ENCODE measurements at regions not wholly inside any gene's neighbourhood (a gene's known extent, or its start where the extent isn't known, plus 50 kb on each side); places are given as distances from the start of the nearest gene placed in this dataset.
"Not testable (repeated sequence)": the region's sequence is repeated elsewhere in the genome, so short reads cannot be mapped to it uniquely, and the experiment has no call there.

DNA sequence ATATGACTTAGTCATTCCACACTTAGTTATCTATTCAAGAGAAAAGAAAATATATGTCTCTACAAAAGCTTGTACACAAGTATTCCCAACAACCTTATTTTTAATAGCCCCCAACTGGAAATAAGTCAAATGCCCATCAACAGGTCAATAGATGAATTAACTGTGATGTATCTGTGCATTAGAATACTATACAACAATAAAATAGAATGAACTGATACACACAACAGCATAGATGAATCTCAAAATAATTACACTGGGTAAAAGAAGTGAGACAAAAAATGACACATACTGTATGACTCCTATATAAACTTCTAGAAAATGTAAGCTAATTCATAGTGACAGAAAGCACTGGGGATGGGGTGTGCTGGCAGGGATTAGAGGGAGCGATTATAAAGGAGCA is 354.1 kb upstream of the DIPK2B start:
- H3K4me3 ChIP-seq = no peak overlapping the region
- H3K36me3 ChIP-seq = no peaks in the 10 kb centered on the region
- 93 to 94% methylated on average over 1 of the region's 1 CpG for WGBS, 2 donors
- H3K27me3 ChIP-seq = no peaks in the 10 kb centered on the region
- no peak for ATAC-seq (ENCODE audit: low FRiP score in 2 of 2)
- H3K9me3 ChIP-seq = no peaks in the 10 kb centered on the region
- no peaks in the 10 kb centered on the region for H3K4me1 ChIP-seq
- TF ChIP-seq POLR2A (IDR thresholded peaks at IDR 0.05) = no peak
- no peak overlapping the region for H3K27ac ChIP-seq
- no peak for DNase-seq

DNA sequence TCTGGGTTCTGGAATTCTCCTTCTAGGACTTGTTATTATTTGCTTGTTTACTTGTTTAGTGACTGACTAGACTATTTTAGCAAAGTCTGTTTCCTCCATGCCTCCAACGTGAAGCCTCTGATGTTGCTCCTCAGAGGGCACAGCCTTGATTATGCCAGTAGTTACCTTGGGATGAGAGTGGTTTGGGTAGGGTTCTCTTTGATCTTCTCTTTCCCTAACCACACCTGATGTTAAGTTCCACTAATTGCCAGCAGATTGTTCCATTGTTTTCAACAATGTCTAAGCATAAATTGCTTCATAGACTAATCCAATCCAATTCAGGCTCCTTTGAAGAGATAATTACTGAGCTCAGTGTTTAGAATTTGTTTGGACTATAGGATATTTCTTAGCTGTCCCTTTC is 352.7 kb upstream of the DIPK2B start:
- Histone ChIP-seq H3K27ac (no peak overlapping the region), H3K9me3 (no peaks in the 10 kb centered on the region), H3K4me1 (no peaks in the 10 kb centered on the region), H3K27me3 (no peaks in the 10 kb centered on the region), H3K4me3 (no peak overlapping the region), H3K36me3 (no peaks in the 10 kb centered on the region)
- no peak for TF ChIP-seq POLR2AphosphoS5 (IDR thresholded peaks at IDR 0.05)
- DNase-seq = no peak
- WGBS, 2 donors = 66 to 82% methylated on average over 1 of the region's 1 CpG
- ATAC-seq (ENCODE audit: low FRiP score in 2 of 2) = no peak

DNA sequence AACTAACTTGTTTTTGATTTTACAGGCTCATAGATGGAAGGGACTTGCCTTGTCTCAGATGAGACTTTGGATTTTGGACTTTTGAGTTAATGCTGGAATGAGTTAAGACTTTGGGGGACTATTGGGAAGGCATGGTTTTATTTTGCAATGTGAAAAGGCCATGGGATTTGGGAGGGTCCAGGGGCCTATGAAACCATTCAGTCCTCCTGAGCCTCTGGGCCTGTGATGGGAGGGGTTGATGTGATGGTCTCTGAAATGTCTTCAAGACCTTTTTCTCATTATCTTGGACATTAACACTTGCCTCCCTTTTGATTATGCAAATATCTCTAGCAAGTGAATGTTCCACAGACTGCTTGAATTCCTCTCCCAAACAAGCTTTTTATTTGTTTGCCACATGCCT is 346.0 kb upstream of the DIPK2B start:
- peaks cover 0 to 24% (median 5%) of the 10 kb centered on the region in 4 donors for H3K9me3 ChIP-seq
- H3K27me3 ChIP-seq; H3K4me1 ChIP-seq; ATAC-seq (ENCODE audit: low FRiP score in 2 of 2); H3K27ac ChIP-seq; H3K4me3 ChIP-seq; H3K36me3 ChIP-seq; DNase-seq: not testable (repeated sequence)

DNA sequence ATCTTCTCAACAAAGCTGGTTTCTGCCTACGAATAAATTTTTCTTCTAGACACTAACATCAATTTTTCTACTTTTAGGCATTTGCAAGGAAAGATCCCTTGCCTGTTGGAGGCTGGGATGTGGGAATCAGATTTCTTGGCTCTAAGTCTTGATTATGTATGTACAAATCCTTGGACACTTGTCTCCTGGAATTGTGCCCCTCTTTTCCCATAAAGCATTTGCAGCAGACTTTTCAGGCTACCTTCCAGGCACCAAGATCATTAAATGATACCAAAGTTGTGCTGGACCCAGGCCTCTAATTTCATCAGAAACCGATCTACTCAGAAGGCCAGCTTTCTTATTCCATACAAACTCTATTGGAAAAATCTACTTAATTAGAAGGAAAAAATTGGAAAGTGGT is 339.5 kb upstream of the DIPK2B start:
- DNase-seq = no peak
- ATAC-seq (ENCODE audit: low FRiP score in 2 of 2) = no peak
- no peak overlapping the region for H3K27ac ChIP-seq
- WGBS, 2 donors = 67 to 90% methylated on average over 2 of the region's 2 CpGs
- no peaks in the 10 kb centered on the region for H3K27me3 ChIP-seq
- H3K4me1 ChIP-seq = no peaks in the 10 kb centered on the region
- no peak overlapping the region for H3K4me3 ChIP-seq
- H3K9me3 ChIP-seq = peaks cover 0 to under 1% (median 0%) of the 10 kb centered on the region in 4 donors
- H3K36me3 ChIP-seq = no peaks in the 10 kb centered on the region
- TF ChIP-seq POLR2AphosphoS5 (IDR thresholded peaks at IDR 0.05) = no peak
- TF ChIP-seq, protein P1, sequence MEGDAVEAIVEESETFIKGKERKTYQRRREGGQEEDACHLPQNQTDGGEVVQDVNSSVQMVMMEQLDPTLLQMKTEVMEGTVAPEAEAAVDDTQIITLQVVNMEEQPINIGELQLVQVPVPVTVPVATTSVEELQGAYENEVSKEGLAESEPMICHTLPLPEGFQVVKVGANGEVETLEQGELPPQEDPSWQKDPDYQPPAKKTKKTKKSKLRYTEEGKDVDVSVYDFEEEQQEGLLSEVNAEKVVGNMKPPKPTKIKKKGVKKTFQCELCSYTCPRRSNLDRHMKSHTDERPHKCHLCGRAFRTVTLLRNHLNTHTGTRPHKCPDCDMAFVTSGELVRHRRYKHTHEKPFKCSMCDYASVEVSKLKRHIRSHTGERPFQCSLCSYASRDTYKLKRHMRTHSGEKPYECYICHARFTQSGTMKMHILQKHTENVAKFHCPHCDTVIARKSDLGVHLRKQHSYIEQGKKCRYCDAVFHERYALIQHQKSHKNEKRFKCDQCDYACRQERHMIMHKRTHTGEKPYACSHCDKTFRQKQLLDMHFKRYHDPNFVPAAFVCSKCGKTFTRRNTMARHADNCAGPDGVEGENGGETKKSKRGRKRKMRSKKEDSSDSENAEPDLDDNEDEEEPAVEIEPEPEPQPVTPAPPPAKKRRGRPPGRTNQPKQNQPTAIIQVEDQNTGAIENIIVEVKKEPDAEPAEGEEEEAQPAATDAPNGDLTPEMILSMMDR (IDR thresholded peaks at IDR 0.05) = no peak
- TF ChIP-seq POLR2A (IDR thresholded peaks at IDR 0.05) = no peak
- TF ChIP-seq EP300 (IDR thresholded peaks at IDR 0.05) = no peak

DNA sequence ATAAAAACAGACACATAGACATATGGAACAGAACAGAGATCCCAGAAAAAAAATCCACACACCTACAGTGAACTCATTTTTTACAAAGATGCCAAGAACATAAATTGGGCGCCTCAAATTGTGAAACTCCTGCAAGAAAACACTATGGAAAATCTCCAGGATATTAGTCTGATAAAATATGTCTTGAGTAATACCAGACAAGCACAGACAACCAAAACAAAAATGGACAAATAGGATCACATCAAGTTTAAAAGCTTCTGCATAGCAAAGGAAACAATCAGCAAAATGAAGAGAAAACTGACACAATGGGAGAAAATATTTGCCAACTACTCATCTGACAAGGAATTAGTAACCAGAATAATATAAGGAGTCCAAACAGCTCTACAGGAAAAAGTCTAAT is 337.3 kb upstream of the DIPK2B start:
- 67 to 76% methylated on average over 1 of the region's 1 CpG for WGBS, 2 donors
- no peak overlapping the region for H3K27ac ChIP-seq

DNA sequence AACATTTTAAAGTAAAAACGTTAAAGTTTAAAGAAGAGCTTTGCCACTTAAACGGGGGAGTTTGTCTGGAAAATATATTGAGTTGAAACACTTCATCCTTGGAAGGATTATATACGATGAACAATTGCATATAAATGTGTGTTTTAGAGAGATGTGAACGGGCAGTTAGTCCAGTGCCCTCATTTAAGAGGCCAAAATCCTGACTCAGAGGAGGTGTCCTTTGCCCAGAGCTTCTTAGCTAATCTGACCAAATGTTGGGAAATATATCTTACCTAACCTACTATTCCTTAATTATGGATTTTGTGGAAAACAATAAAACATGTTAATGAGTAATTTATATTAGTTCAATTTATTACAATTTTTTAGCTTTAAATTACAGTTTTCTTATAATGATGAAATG is 327.2 kb upstream of the DIPK2B start:
- Histone ChIP-seq H3K27ac (no peak overlapping the region), H3K4me3 (no peak overlapping the region), H3K4me1 (no peaks in the 10 kb centered on the region), H3K36me3 (no peaks in the 10 kb centered on the region), H3K9me3 (no peaks in the 10 kb centered on the region), H3K27me3 (no peaks in the 10 kb centered on the region)
- no peak for ATAC-seq (ENCODE audit: low FRiP score in 2 of 2)
- TF ChIP-seq POLR2A (IDR thresholded peaks at IDR 0.05) (no peak), POLR2AphosphoS5 (IDR thresholded peaks at IDR 0.05) (no peak), EP300 (IDR thresholded peaks at IDR 0.05) (no peak)
- TF ChIP-seq, protein P1 (IDR thresholded peaks at IDR 0.05) = no peak
- DNase-seq = no peak
- WGBS, 2 donors = 67 to 86% methylated on average over 4 of the region's 4 CpGs

More for the DNA sequence above, 337.3 kb upstream of the DIPK2B start:
- H3K27me3 ChIP-seq = no peaks in the 10 kb centered on the region
- no peak for TF ChIP-seq POLR2AphosphoS5 (IDR thresholded peaks at IDR 0.05)
- no peak for TF ChIP-seq POLR2A (IDR thresholded peaks at IDR 0.05)
- no peak for TF ChIP-seq EP300 (IDR thresholded peaks at IDR 0.05)
- TF ChIP-seq, protein P1 (IDR thresholded peaks at IDR 0.05) = no peak
- H3K4me3 ChIP-seq = no peak overlapping the region
- DNase-seq (no peak), ATAC-seq (ENCODE audit: low FRiP score in 2 of 2) (no peak)
- no peaks in the 10 kb centered on the region for H3K4me1 ChIP-seq
- H3K9me3 ChIP-seq = no peaks in the 10 kb centered on the region
- H3K36me3 ChIP-seq = no peaks in the 10 kb centered on the region
